Tibial nerve (tissue), 4 donors: ENCODE measurements at regions not wholly inside any gene's neighbourhood (a gene's known extent, or its start where the extent isn't known, plus 50 kb on each side); places are given as distances from the start of the nearest gene placed in this dataset.

Experiments used
- CTCF ChIP-seq, 5 experiments: fragments of 200-600 bp in 3 of 5; fragments of 450-650 bp in 2 of 5; sonication (generic) in 3 of 5; IDR thresholded peaks; one replicate each; pipeline ENCODE4 v1.5.1; 2016 to 2019; ENCODE audit warnings: antibody characterized with exemption in 5 of 5, mild to moderate bottlenecking in 3 of 5, moderate library complexity in 2 of 5
- EP300 ChIP-seq, 2 donors: sonication (generic); formaldehyde crosslinking; IDR thresholded peaks; one replicate each; pipeline ENCODE4 v1.6.1; 2017; ENCODE audit warnings: antibody characterized with exemption in 2 of 2, mild to moderate bottlenecking in 1 of 2

GRCh38 chr18:25001803-25002202, 350.2 kb downstream of the ZNF521 start:
- no peak for TF ChIP-seq CTCF (IDR thresholded peaks at IDR 0.05)
- no peak for TF ChIP-seq EP300 (IDR thresholded peaks at IDR 0.05)
